Loucy (cell line): ENCODE measurements at regions not wholly inside any gene's neighbourhood (a gene's known extent, or its start where the extent isn't known, plus 50 kb on each side); places are given as distances from the start of the nearest gene placed in this dataset.

Experiments used
- CTCF ChIP-seq: fragments of 200-600 bp; sonication (generic); conservative IDR thresholded peaks from 2 replicates; pipeline ENCODE4 v1.5.1; 2014; ENCODE audit warnings: mild to moderate bottlenecking, antibody characterized with exemption, low read length
- EZH2phosphoT487 ChIP-seq: fragments of 200-600 bp; IDR thresholded peaks from 2 replicates; pipeline ENCODE4 v1.6.1; 2018; ENCODE audit warnings: antibody characterized with exemption, mild to moderate bottlenecking, moderate library complexity, borderline replicate concordance

GRCh38 chr11:95444309-95445241 lies 213.6 kb upstream of the SESN3 start:
- TF ChIP-seq CTCF (no peak), EZH2phosphoT487 (no peak)
